GM19239 (cell line): ENCODE measurements at regions not wholly inside any gene's neighbourhood (a gene's known extent, or its start where the extent isn't known, plus 50 kb on each side); places are given as distances from the start of the nearest gene placed in this dataset.

Experiments
- DNase-seq: peaks from one replicate; pipeline ENCODE4 v3.0.0; 2011; ENCODE audit warnings: low spot score; ENCODE audit not compliant: insufficient read length
- FAIRE-seq: peaks from 2 replicates; lab custom pipeline; 2011; peaks lifted over from hg19 to GRCh38; lab: Jason Lieb, UNC

GRCh38 chr11:32531528-32531927, 52.1 kb upstream of the EIF3M start:
- no peak for FAIRE-seq

DNA sequence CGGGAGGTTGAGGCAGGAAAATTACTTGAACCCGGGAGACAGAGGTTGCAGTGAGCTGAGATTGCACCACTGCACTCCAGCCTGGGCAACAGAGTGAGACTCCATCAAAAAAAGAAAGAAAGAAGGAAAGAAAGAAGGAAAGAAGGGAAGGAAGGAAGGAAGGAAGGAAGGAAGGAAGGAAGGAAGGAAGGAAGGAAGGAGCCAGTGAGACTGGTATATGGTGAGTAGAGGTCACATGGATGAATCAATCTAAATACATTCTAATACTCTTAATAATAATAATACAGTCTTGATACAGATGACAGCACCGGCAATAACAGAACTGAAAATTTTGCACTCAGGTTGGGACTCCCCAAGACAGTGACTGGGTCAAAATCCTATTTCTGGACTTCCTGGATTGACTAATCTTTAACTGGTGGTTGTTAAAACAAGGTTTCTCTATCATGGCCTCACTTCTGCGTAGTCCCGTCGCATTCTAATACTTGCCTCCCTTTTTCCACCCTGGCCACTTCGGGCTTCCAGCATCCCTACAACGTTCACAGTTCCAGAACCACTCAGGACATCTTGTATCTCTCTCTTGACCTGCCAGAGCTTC, 53.5 kb upstream of the EIF3M start:
- DNase-seq, result peak; percentile 57
- peak; percentile 90 for FAIRE-seq

More at GRCh38 chr11:32531528-32531927, 52.1 kb upstream of the EIF3M start:
- DNase-seq, result no peak

GRCh38 chr11:32527261-32528175, 56.1 kb upstream of the EIF3M start:
- DNase-seq, result no peak
- FAIRE-seq, result peak; percentile 26

- FAIRE-seq, result no peak
- DNase-seq, result no peak
Observed at GRCh38 chr11:32526760-32527159, 56.9 kb upstream of the EIF3M start.

- FAIRE-seq, result no peak
- no peak for DNase-seq
Observed at GRCh38 chr11:32511926-32512325, 71.7 kb upstream of the EIF3M start.

- no peak for FAIRE-seq
Observed at GRCh38 chr11:32510039-32510438, 73.6 kb upstream of the EIF3M start.

GRCh38 chr11:32508780-32509179, 73.4 kb upstream of the WT1 start:
- DNase-seq (no peak), FAIRE-seq (no peak)

More at GRCh38 chr11:32510039-32510438, 73.6 kb upstream of the EIF3M start:
- DNase-seq, result no peak

- FAIRE-seq (no peak), DNase-seq (no peak)
Observed at GRCh38 chr11:32500001-32500400, 64.7 kb upstream of the WT1 start.

DNA sequence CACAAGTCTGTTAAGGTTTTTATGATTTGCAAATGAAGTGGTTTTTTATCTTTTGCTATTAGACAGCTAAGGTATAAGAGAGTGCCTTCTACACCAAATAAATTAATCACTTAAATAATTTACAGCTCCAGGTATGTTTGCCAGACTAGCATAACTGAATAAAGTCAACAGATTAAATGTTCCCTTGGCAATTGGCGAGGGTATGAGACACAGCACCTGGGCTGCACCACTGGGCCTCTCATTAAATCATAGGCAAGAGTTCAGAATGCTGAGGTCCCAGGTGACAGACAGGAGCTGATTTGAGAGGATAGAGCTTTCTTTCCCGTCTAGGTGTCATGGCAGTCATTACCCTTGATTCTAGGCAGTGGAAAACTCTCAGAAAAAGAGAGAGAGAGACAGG, 62.6 kb upstream of the WT1 start:
- no peak for DNase-seq
- FAIRE-seq, result no peak

DNA sequence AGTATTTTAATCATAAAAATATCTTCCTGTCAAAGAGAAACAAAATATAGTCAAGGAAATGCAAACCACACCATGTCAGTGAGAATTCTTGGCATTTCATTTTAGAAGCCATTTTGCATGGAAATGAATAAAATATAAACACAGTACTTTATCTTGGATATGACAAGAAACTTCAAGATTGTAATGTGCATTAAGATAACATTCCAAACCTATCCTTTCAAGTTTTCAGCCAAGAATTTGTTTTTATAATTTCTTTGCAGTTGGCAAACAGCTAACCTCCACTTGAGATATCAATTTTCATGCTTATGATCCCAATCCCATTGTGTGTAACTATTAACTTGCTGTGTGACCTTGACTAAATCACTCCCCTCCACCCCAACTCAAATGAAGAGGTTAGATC, 59.3 kb upstream of the WT1 start:
- FAIRE-seq, result no peak
- DNase-seq, result no peak

DNA sequence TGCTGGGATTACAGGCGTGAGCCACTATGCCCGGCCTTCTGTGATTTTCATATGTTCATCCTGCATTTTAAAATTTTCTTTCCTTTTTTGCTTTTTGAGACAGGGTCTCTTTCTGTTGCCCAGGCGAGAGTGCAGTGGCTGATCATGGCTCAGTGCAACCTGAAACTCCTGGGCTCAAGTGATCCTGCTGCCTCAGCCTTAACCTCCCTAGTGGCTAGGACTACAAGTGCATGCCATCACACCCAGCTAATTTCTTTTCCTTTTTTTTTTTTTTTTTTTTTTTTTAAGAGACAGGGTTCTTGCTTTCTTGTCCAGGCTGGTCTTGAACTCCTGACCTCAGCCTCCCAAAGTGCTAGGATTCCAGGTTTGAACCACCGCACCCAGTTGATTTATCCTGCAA, 54.1 kb upstream of the WT1 start:
- no peak for DNase-seq
- no peak for FAIRE-seq

GRCh38 chr11:32487270-32487669, 51.9 kb upstream of the WT1 start:
- FAIRE-seq (no peak), DNase-seq (no peak)

DNA sequence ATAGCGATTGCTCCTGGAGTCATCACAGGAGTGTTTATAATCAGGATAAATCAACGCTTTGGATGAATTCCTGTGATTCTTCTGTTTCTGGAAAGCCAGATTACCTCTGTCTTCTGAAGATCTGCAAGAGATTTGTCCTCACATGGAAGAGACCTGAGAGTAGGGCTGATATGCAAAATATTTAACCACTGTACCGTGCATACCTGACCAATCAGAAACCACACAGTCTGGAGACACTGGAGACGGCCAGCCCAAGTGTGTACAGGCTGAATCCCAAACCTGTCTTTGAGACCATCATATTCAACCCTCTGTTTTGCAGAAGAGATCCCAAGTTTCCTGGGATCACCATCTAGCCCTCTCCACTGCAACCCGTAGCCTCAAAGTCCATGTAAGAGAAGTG, 50.4 kb upstream of the WT1 start:
- no peak for DNase-seq
- no peak for FAIRE-seq
